SK-N-SH treated with all-trans-retinoic acid at 6 μM for 48 hours (cell line): ENCODE measurements at regions not wholly inside any gene's neighbourhood (a gene's known extent, or its start where the extent isn't known, plus 50 kb on each side); places are given as distances from the start of the nearest gene placed in this dataset.

ENCODE experiments used
- CSDC2 ChIP-seq: fragments of 250-450 bp; sonication (Bioruptor Pico); IDR thresholded peaks from 2 replicates; pipeline ENCODE4 v1.5.0; 2020; ENCODE audit warnings: mild to moderate bottlenecking, moderate library complexity
- ISL1 ChIP-seq: fragments of 250-450 bp; sonication (Bioruptor Pico); IDR thresholded peaks from 2 replicates; pipeline ENCODE4 v2.1.2; 2022; ENCODE audit warnings: mild to moderate bottlenecking, moderate library complexity
- OSR1 ChIP-seq: fragments of 250-450 bp; sonication (Bioruptor Pico); IDR thresholded peaks from 2 replicates; pipeline ENCODE4 v1.8.0; 2022; ENCODE audit warnings: moderate library complexity, mild to moderate bottlenecking, inconsistent platforms
- PATZ1 ChIP-seq: fragments of 250-450 bp; sonication (Bioruptor Pico); IDR thresholded peaks from 2 replicates; pipeline ENCODE4 v1.8.0; 2020; ENCODE audit warnings: mild to moderate bottlenecking, moderate library complexity, borderline replicate concordance
- POU6F1 ChIP-seq: fragments of 250-450 bp; sonication (Bioruptor Pico); IDR thresholded peaks from 2 replicates; pipeline ENCODE4 v1.8.0; 2021; ENCODE audit warnings: low read depth, mild to moderate bottlenecking, moderate library complexity, borderline replicate concordance
- PPARA ChIP-seq: fragments of 250-450 bp; sonication (Bioruptor Pico); IDR thresholded peaks from 2 replicates; pipeline ENCODE4 v1.5.0; 2020; ENCODE audit warnings: mild to moderate bottlenecking, borderline replicate concordance
- TOX ChIP-seq: fragments of 250-450 bp; sonication (Bioruptor Pico); IDR thresholded peaks from 2 replicates; pipeline ENCODE4 v1.8.0; 2021; ENCODE audit warnings: mild to moderate bottlenecking, moderate library complexity, borderline replicate concordance
- ZFP3 ChIP-seq: fragments of 250-450 bp; sonication (Bioruptor Pico); IDR thresholded peaks from 2 replicates; pipeline ENCODE4 v1.5.0; 2020; ENCODE audit warnings: mild to moderate bottlenecking, moderate library complexity
- ZFP30 ChIP-seq: fragments of 450-650 bp; formaldehyde crosslinking; IDR thresholded peaks from 2 replicates; pipeline ENCODE4 v1.5.0; 2022; ENCODE audit warnings: mild to moderate bottlenecking, moderate library complexity
- ZNF70 ChIP-seq: fragments of 450-650 bp; formaldehyde crosslinking; IDR thresholded peaks from 2 replicates; pipeline ENCODE4 v1.5.0; 2020; ENCODE audit warnings: mild to moderate bottlenecking, moderate library complexity
- ZNF8 ChIP-seq: fragments of 450-650 bp; formaldehyde crosslinking; IDR thresholded peaks from 2 replicates; pipeline ENCODE4 v1.5.0; 2020; ENCODE audit warnings: mild to moderate bottlenecking, moderate library complexity

DNA sequence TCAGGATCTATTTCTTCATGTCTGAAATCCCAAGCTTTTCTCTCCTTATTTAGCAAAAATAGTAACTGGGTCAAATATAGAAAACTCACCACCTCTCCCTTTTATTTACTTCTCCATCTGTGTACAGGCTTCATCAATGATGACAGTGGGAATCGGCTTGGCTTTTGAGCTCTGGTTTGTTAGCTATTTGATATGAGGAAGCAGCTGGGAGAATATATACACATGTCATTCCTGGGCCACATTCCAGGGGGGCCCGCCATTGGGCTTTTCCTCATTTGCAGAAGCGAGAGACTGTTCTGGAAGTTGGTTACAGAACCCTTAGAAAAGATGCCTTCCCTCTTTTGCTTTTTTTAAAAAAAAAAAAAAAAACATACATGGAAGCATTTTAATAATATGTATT lies 107.4 kb upstream of the F9 start:
- TF ChIP-seq POU6F1 (CRISPR knock-in tag): no peak
- TF ChIP-seq PPARA (CRISPR knock-in tag): no peak
- no peak for TF ChIP-seq ZFP3 (CRISPR knock-in tag)
- TF ChIP-seq OSR1 (CRISPR knock-in tag): no peak
- TF ChIP-seq PATZ1 (CRISPR knock-in tag): no peak
- TF ChIP-seq ZNF70: no peak
- TF ChIP-seq ZFP30 (CRISPR knock-in tag): no peak
- no peak for TF ChIP-seq CSDC2 (CRISPR knock-in tag)
- TF ChIP-seq TOX: no peak
- no peak for TF ChIP-seq ZNF8 (CRISPR knock-in tag)
- no peak for TF ChIP-seq ISL1 (CRISPR knock-in tag)
